Endothelial cell of umbilical vein (primary cell): ENCODE measurements at regions not wholly inside any gene's neighbourhood (a gene's known extent, or its start where the extent isn't known, plus 50 kb on each side); places are given as distances from the start of the nearest gene placed in this dataset.

Experiments
- BruUV-seq: library from RNA; stranded (reverse); fragments of 400-500 nt; replicated peaks from 2 replicates; lab custom pipeline; 2021; lab: Mats Ljungman, UMichigan
- CTCF ChIA-PET: fragments of 300-600, 350-600 bp; sonication (Branson Sonifier 250); formaldehyde crosslinking; loops from one replicate; lab custom pipeline; 2021; ENCODE audit warnings: antibody characterized with exemption, inconsistent platforms; lab: Charles Lee
- POLR2A ChIA-PET: fragments of 300-600, 350-600 bp; sonication (Branson Sonifier 250); formaldehyde crosslinking; loops from one replicate; lab custom pipeline; 2021; ENCODE audit warnings: antibody characterized with exemption, inconsistent platforms; lab: Charles Lee
- DNase-seq: peaks from one replicate; pipeline ENCODE4 v3.0.0-alpha.2; 2011; ENCODE audit warnings: low read depth, low spot score
- FAIRE-seq: peaks from 2 replicates; lab custom pipeline; 2011; peaks lifted over from hg19 to GRCh38; lab: Jason Lieb, UNC
- H2AFZ ChIP-seq: 2 replicates; pipeline ENCODE4 v1.6.0; 2012; ENCODE audit warnings: low read depth, low read length, control low read depth, inconsistent platforms
- H3K27ac ChIP-seq: 2 replicates; pipeline ENCODE4 v1.5.1; 2011; ENCODE audit warnings: low read depth, mild to moderate bottlenecking, control low read depth, low read length, moderate library complexity; ENCODE audit not compliant: insufficient read depth
- H3K27me3 ChIP-seq, 2 experiments: 2 replicates each; pipeline versions ENCODE4 v1.6.0 to v1.6.1; 2011; ENCODE audit warnings: low read length in 2 of 2, mixed read lengths in 1 of 2; ENCODE audit not compliant: control insufficient read depth in 2 of 2, insufficient read depth in 2 of 2
- H3K36me3 ChIP-seq, 2 experiments: 2 replicates in 1 of 2; 3 replicates in 1 of 2; pipeline ENCODE4 v1.5.1; 2011; ENCODE audit warnings: low read length in 2 of 2, mild to moderate bottlenecking in 1 of 2, moderate library complexity in 1 of 2; ENCODE audit not compliant: control insufficient read depth in 2 of 2, insufficient read depth in 2 of 2; ENCODE audit errors: extremely low read depth in 1 of 2
- H3K4me1 ChIP-seq: 3 replicates; pipeline ENCODE4 v1.5.1; 2011; ENCODE audit warnings: mild to moderate bottlenecking, low read length; ENCODE audit not compliant: control insufficient read depth, insufficient read depth; ENCODE audit errors: extremely low read depth
- H3K4me2 ChIP-seq: 2 replicates; pipeline ENCODE4 v1.6.1; 2011; ENCODE audit warnings: low read length, control low read depth, mixed read lengths; ENCODE audit not compliant: insufficient read depth
- H3K4me3 ChIP-seq, 3 experiments: fragments of 200-600 bp in 1 of 3; sonication (generic), shearing (Covaris generic) in 1 of 3; replicated peaks in 1 of 3; 2 replicates each; pipeline ENCODE4 v1.5.1; 2011 to 2016; ENCODE audit warnings: control low read depth in 3 of 3, low read length in 3 of 3, mild to moderate bottlenecking in 2 of 3, inconsistent platforms in 1 of 3, low read depth in 1 of 3, moderate library complexity in 1 of 3; ENCODE audit not compliant: insufficient read depth in 1 of 3
- H3K79me2 ChIP-seq: 2 replicates; pipeline ENCODE4 v1.6.0; 2012; ENCODE audit warnings: low read length, inconsistent platforms; ENCODE audit not compliant: control insufficient read depth, insufficient read depth
- H3K9ac ChIP-seq: replicated peaks from 2 replicates; pipeline ENCODE3; 2011; ENCODE audit warnings: low read length, control low read depth; ENCODE audit not compliant: insufficient read depth; ENCODE audit errors: extremely low read depth
- H3K9me1 ChIP-seq: replicated peaks from 3 replicates; pipeline ENCODE4 v1.6.0; 2011; ENCODE audit warnings: mild to moderate bottlenecking, low read length; ENCODE audit not compliant: control insufficient read depth, insufficient read depth; ENCODE audit errors: extremely low read depth
- H3K9me3 ChIP-seq: replicated peaks from 2 replicates; pipeline ENCODE4 v1.5.1; 2012; ENCODE audit warnings: low read length, inconsistent platforms; ENCODE audit not compliant: control insufficient read depth, insufficient read depth
- H4K20me1 ChIP-seq: replicated peaks from 2 replicates; pipeline ENCODE3; 2011; ENCODE audit warnings: mild to moderate bottlenecking, low read length; ENCODE audit not compliant: control insufficient read depth, insufficient read depth; ENCODE audit errors: extremely low read depth
- CTCF ChIP-seq, 2 donors: IDR thresholded peaks; 1 replicate in 1 of 2; 2 replicates in 1 of 2; pipeline ENCODE4 v1.5.1; 2011; ENCODE audit warnings: low read length in 2 of 2, mild to moderate bottlenecking in 2 of 2, moderate library complexity in 2 of 2, control low read depth in 1 of 2, inconsistent platforms in 1 of 2, low read depth in 1 of 2; ENCODE audit not compliant: insufficient read depth in 1 of 2; ENCODE audit errors: extremely low read depth in 1 of 2
- FOS ChIP-seq: IDR thresholded peaks from 2 replicates; pipeline ENCODE4 v1.6.1; 2011; ENCODE audit warnings: mild to moderate bottlenecking, low read length, moderate library complexity, borderline replicate concordance; ENCODE audit not compliant: insufficient read depth
- JUN ChIP-seq: IDR thresholded peaks from 2 replicates; pipeline ENCODE4 v1.6.1; 2011; ENCODE audit warnings: borderline replicate concordance, low read depth; ENCODE audit not compliant: insufficient read length, insufficient read depth
- MAX ChIP-seq: IDR thresholded peaks from 2 replicates; pipeline ENCODE4 v1.6.1; 2011; ENCODE audit not compliant: insufficient read depth, insufficient read length
- MYC ChIP-seq: IDR thresholded peaks from one replicate; pipeline ENCODE4 v1.6.1; 2011; ENCODE audit warnings: mild to moderate bottlenecking, low read depth, low read length
- POLR2A ChIP-seq: IDR thresholded peaks from 2 replicates; pipeline ENCODE4 v1.6.1; 2012; ENCODE audit warnings: low read depth, mild to moderate bottlenecking, control low read depth, low read length
- POLR2AphosphoS5 ChIP-seq: IDR thresholded peaks from 2 replicates; pipeline ENCODE4 v1.6.1; 2012; ENCODE audit warnings: low read depth, mild to moderate bottlenecking, control low read depth, low read length, moderate library complexity; ENCODE audit not compliant: insufficient read depth
- dilution Hi-C: fragments of 300-500 bp; cut with MboI; formaldehyde crosslinking; loops from one replicate; pipeline ENCODE4 v1.15.0; 2019; ENCODE audit warnings: low sequenced_read_pairs; ENCODE audit not compliant: extremely low pct_ligation_motif_present
- intact Hi-C: fragments of 100-400 bp; cut with micrococcal nuclease; formaldehyde crosslinking; loops from one replicate; pipeline ENCODE4 v1.10.0; 2022

GRCh38 chr11:115784796-115785521, 280.7 kb upstream of the CADM1 start:
- ChIA-PET CTCF (no interaction called here), POLR2A (no interaction called here)
- intact Hi-C loops (no loop called here), dilution Hi-C loops (no loop called here)
- Histone ChIP-seq H3K4me1 (no peaks in the 10 kb centered on the region), H3K79me2 (no peaks in the 10 kb centered on the region), H3K4me3 (no peak overlapping the region), H3K36me3 (no peaks in the 10 kb centered on the region), H2AFZ (no peak overlapping the region), H3K4me2 (no peak overlapping the region), H3K9me3 (peaks cover 5% of the 10 kb centered on the region), H3K9ac (no peak overlapping the region), H3K27ac (no peak overlapping the region), H3K27me3 (no peaks in the 10 kb centered on the region), H3K9me1 (no peaks in the 10 kb centered on the region), H4K20me1 (no peaks in the 10 kb centered on the region)
- no peak for FAIRE-seq
- TF ChIP-seq MYC (no peak), FOS (no peak)
- no peak for DNase-seq
- no TSS peak for BruUV-seq

- H3K4me1 ChIP-seq: no peaks in the 10 kb centered on the region
- no peak overlapping the region for H3K4me2 ChIP-seq
- intact Hi-C loops (no loop called here), dilution Hi-C loops (no loop called here)
- TF ChIP-seq CTCF (IDR thresholded peaks at IDR 0.05; ENCODE audit: extremely low read depth in 1 of 2, insufficient read depth in 1 of 2, low read depth in 1 of 2, low read length in 2 of 2): no peak
- TF ChIP-seq FOS: no peak
- no peak for TF ChIP-seq MYC
- TF ChIP-seq POLR2A: no peak
- TF ChIP-seq MAX: no peak
- TF ChIP-seq POLR2AphosphoS5: no peak
- no peak for TF ChIP-seq JUN
- no peaks in the 10 kb centered on the region for H3K9me1 ChIP-seq
- H3K4me3 ChIP-seq: no peak overlapping the region
- CTCF ChIA-PET: no interaction called here
- no peak for FAIRE-seq
- DNase-seq: no peak
- POLR2A ChIA-PET: no interaction called here
- no peak overlapping the region for H3K9ac ChIP-seq
- no peak overlapping the region for H3K27ac ChIP-seq
- H3K9me3 ChIP-seq: peaks cover 1% of the 10 kb centered on the region
- H3K27me3 ChIP-seq: no peaks in the 10 kb centered on the region
- no TSS peak for BruUV-seq
- no peaks in the 10 kb centered on the region for H3K36me3 ChIP-seq
- no peaks in the 10 kb centered on the region for H3K79me2 ChIP-seq
- H2AFZ ChIP-seq: no peak overlapping the region
- no peaks in the 10 kb centered on the region for H4K20me1 ChIP-seq
Observed at GRCh38 chr11:115780646-115781362, 276.6 kb upstream of the CADM1 start.
